Adrenal gland (tissue), 5 donors: ENCODE measurements at regions not wholly inside any gene's neighbourhood (a gene's known extent, or its start where the extent isn't known, plus 50 kb on each side); places are given as distances from the start of the nearest gene placed in this dataset.
"Not testable (repeated sequence)": the region's sequence is repeated elsewhere in the genome, so short reads cannot be mapped to it uniquely, and the experiment has no call there.

Source experiments
- CTCF ChIP-seq, 6 experiments: fragments of 450-650 bp in 4 of 6; fragments of 200-600 bp in 2 of 6; sonication (generic) in 1 of 6; IDR thresholded peaks; 1 replicate in 5 of 6; 2 replicates in 1 of 6; pipeline versions ENCODE4 v1.5.1 to v1.8.0; 2016 to 2021; ENCODE audit warnings: antibody characterized with exemption in 6 of 6, mild to moderate bottlenecking in 2 of 6, moderate library complexity in 1 of 6
- POLR2A ChIP-seq, 2 donors: fragments of 450-650 bp; IDR thresholded peaks; one replicate each; pipeline ENCODE4 v1.6.1; 2017; ENCODE audit warnings: antibody characterized with exemption in 2 of 2, mild to moderate bottlenecking in 2 of 2, moderate library complexity in 1 of 2
- donor health status: DM: no; HTN: no; CAD: no.

- not testable (repeated sequence) for TF ChIP-seq POLR2A, CTCF (IDR thresholded peaks at IDR 0.05)
Measured at GRCh38 chr1:206366772-206367171, 103.5 kb upstream of the IKBKE start.
